H9 (cell line): ENCODE measurements at regions not wholly inside any gene's neighbourhood (a gene's known extent, or its start where the extent isn't known, plus 50 kb on each side); places are given as distances from the start of the nearest gene placed in this dataset.
"Not testable (repeated sequence)": the region's sequence is repeated elsewhere in the genome, so short reads cannot be mapped to it uniquely, and the experiment has no call there.

Experiments
- DNase-seq: peaks from one replicate; pipeline ENCODE4 v3.0.0-alpha.2; 2017
- H2AFZ ChIP-seq: one replicate; pipeline ENCODE4 v1.6.1; 2013; ENCODE audit warnings: mild to moderate bottlenecking, low read length, control low read depth, moderate library complexity
- H2AK5ac ChIP-seq: 2 replicates; pipeline ENCODE4 v1.6.1; 2013; ENCODE audit warnings: low read length, control low read depth, mixed read lengths; ENCODE audit not compliant: insufficient read length
- H2BK120ac ChIP-seq: one replicate; pipeline ENCODE4 v1.6.1; 2013; ENCODE audit warnings: low read depth, mild to moderate bottlenecking, low read length, control low read depth, inconsistent platforms; ENCODE audit not compliant: poor library complexity, severe bottlenecking
- H2BK12ac ChIP-seq: 2 replicates; pipeline ENCODE4 v1.6.1; 2013; ENCODE audit warnings: low read length, control low read depth, mixed read lengths, low read depth; ENCODE audit not compliant: insufficient read length
- H2BK15ac ChIP-seq: 2 replicates; pipeline ENCODE4 v1.6.1; 2013; ENCODE audit warnings: low read depth, low read length, control low read depth
- H2BK20ac ChIP-seq: one replicate; pipeline ENCODE4 v1.6.1; 2013; ENCODE audit warnings: low read depth, mild to moderate bottlenecking, low read length, control low read depth, inconsistent platforms; ENCODE audit not compliant: poor library complexity, severe bottlenecking
- H2BK5ac ChIP-seq: 2 replicates; pipeline ENCODE4 v1.6.1; 2013; ENCODE audit warnings: low read length, control low read depth, mixed read lengths; ENCODE audit not compliant: insufficient read length
- H3K14ac ChIP-seq: 2 replicates; pipeline ENCODE4 v1.6.1; 2013; ENCODE audit warnings: low read length, control low read depth; ENCODE audit not compliant: insufficient read depth
- H3K18ac ChIP-seq: 2 replicates; pipeline ENCODE4 v1.6.1; 2013; ENCODE audit warnings: low read depth, mild to moderate bottlenecking, mixed read lengths, low read length, control low read depth; ENCODE audit not compliant: insufficient read length
- H3K23ac ChIP-seq: 2 replicates; pipeline ENCODE4 v1.6.1; 2013; ENCODE audit warnings: low read length, control low read depth, mixed read lengths, low read depth; ENCODE audit not compliant: insufficient read length
- H3K23me2 ChIP-seq: 2 replicates; pipeline ENCODE4 v1.6.1; 2013; ENCODE audit warnings: low read depth, mild to moderate bottlenecking, mixed read lengths, low read length, control low read depth; ENCODE audit not compliant: insufficient read length, poor library complexity, severe bottlenecking
- H3K27ac ChIP-seq: 2 replicates; pipeline ENCODE4 v1.5.1; 2013; ENCODE audit warnings: low read length, control low read depth, mixed read lengths, low read depth; ENCODE audit not compliant: insufficient read length
- H3K27me3 ChIP-seq: 2 replicates; pipeline ENCODE4 v1.6.1; 2013; ENCODE audit warnings: low read length, control low read depth, inconsistent platforms; ENCODE audit not compliant: insufficient read depth
- H3K4ac ChIP-seq: 2 replicates; pipeline ENCODE4 v1.6.1; 2013; ENCODE audit warnings: low read depth, mild to moderate bottlenecking, control low read depth, inconsistent platforms, low read length, moderate library complexity
- H3K4me1 ChIP-seq: 2 replicates; pipeline ENCODE4 v1.6.1; 2013; ENCODE audit warnings: low read length, control low read depth, inconsistent platforms; ENCODE audit not compliant: insufficient read depth
- H3K4me2 ChIP-seq: 2 replicates; pipeline ENCODE4 v1.6.1; 2013; ENCODE audit warnings: low read length, control low read depth, mixed read lengths; ENCODE audit not compliant: insufficient read length, insufficient read depth
- H3K56ac ChIP-seq: 2 replicates; pipeline ENCODE4 v1.6.1; 2013; ENCODE audit warnings: low read depth, mild to moderate bottlenecking, mixed read lengths, low read length, control low read depth; ENCODE audit not compliant: insufficient read length
- H3K79me1 ChIP-seq: 2 replicates; pipeline ENCODE4 v1.6.1; 2013; ENCODE audit warnings: low read depth, mild to moderate bottlenecking, moderate library complexity, low read length, control low read depth, inconsistent platforms; ENCODE audit not compliant: insufficient read depth, poor library complexity, severe bottlenecking
- H3K79me2 ChIP-seq: 2 replicates; pipeline ENCODE4 v1.6.1; 2013; ENCODE audit warnings: low read length, control low read depth, inconsistent platforms; ENCODE audit not compliant: insufficient read depth
- H3K9ac ChIP-seq: 2 replicates; pipeline ENCODE4 v1.6.1; 2013; ENCODE audit warnings: low read length, control low read depth, mixed read lengths; ENCODE audit not compliant: insufficient read length; ENCODE audit errors: extremely low read depth
- H3K9me3 ChIP-seq: one replicate; pipeline ENCODE4 v1.6.1; 2013; ENCODE audit warnings: low read depth, low read length, inconsistent platforms; ENCODE audit not compliant: control insufficient read depth
- H3T11ph ChIP-seq: one replicate; pipeline ENCODE4 v1.6.1; 2013; ENCODE audit warnings: mild to moderate bottlenecking, low read length, control low read depth, inconsistent platforms
- H4K20me1 ChIP-seq: one replicate; pipeline ENCODE4 v1.6.1; 2013; ENCODE audit not compliant: control insufficient read depth, insufficient read length, insufficient read depth
- H4K5ac ChIP-seq: 2 replicates; pipeline ENCODE4 v1.6.1; 2013; ENCODE audit warnings: low read depth, mild to moderate bottlenecking, mixed read lengths, low read length, control low read depth; ENCODE audit not compliant: insufficient read length
- H4K8ac ChIP-seq: replicated peaks from 2 replicates; pipeline ENCODE4 v1.6.1; 2013; ENCODE audit warnings: low read length, control low read depth, mixed read lengths, low read depth; ENCODE audit not compliant: insufficient read length
- H4K91ac ChIP-seq: 2 replicates; pipeline ENCODE4 v1.6.1; 2013; ENCODE audit warnings: low read depth, mild to moderate bottlenecking, moderate library complexity, mixed read lengths, low read length, control low read depth; ENCODE audit not compliant: insufficient read length
- H3K27ac Mint-ChIP-seq, 3 experiments: 2 replicates in 2 of 3; 3 replicates in 1 of 3; pipeline ENCODE4 v1.8.0; 2020 to 2021; ENCODE audit warnings: mixed read lengths in 3 of 3, mild to moderate bottlenecking in 1 of 3, moderate library complexity in 1 of 3
- H3K27me3 Mint-ChIP-seq: 2 replicates; pipeline ENCODE4 v1.8.0; 2021; ENCODE audit warnings: low read depth, mild to moderate bottlenecking, moderate library complexity, mixed read lengths
- H3K36me3 Mint-ChIP-seq, 3 experiments: 2 replicates in 2 of 3; 3 replicates in 1 of 3; pipeline ENCODE4 v1.8.0; 2020 to 2021; ENCODE audit warnings: low read depth in 3 of 3, mixed read lengths in 3 of 3; ENCODE audit not compliant: insufficient read depth in 1 of 3
- H3K4me1 Mint-ChIP-seq, 2 experiments: 2 replicates each; pipeline ENCODE4 v1.8.0; 2020; ENCODE audit warnings: mixed read lengths in 2 of 2
- H3K4me3 Mint-ChIP-seq, 2 experiments: 2 replicates in 1 of 2; 3 replicates in 1 of 2; pipeline ENCODE4 v1.8.0; 2020 to 2021; ENCODE audit warnings: mild to moderate bottlenecking in 2 of 2, mixed read lengths in 2 of 2, moderate library complexity in 1 of 2
- H3K9me3 Mint-ChIP-seq, 2 experiments: 2 replicates in 1 of 2; 3 replicates in 1 of 2; pipeline ENCODE4 v1.8.0; 2020; ENCODE audit warnings: mild to moderate bottlenecking in 2 of 2, mixed read lengths in 2 of 2, moderate library complexity in 1 of 2
- CTCF ChIP-seq: fragments of 200-600 bp; sonication (generic); conservative IDR thresholded peaks from 3 replicates; pipeline ENCODE4 v1.8.0; 2021; ENCODE audit warnings: antibody characterized with exemption, mild to moderate bottlenecking
- WGBS: extraction: QIAGEN DNeasy Blood & Tissue Kit; methylation state at CpG from one replicate; pipeline ENCODE4 v1.1.7; 2013; ENCODE audit warnings: missing lambda C conversion rate, low lambda C conversion rate, mixed read lengths; ENCODE audit not compliant: insufficient read length; ENCODE audit errors: extremely low coverage; 5-methylcytosine and 5-hydroxymethylcytosine counted together

- Mint-ChIP-seq H3K9me3 (peaks cover 42 to 54% of the 10 kb centered on the region in 2 experiments), H3K36me3 (peaks cover 19 to 23% (median 21%) of the 10 kb centered on the region in 3 experiments), H3K27me3 (no peaks in the 10 kb centered on the region)
These were observed 824.9 kb downstream of the RAPGEF2 start for GRCh38 chr4:159927781-159928180.

GRCh38 chr4:159934602-159935001 is 831.7 kb downstream of the RAPGEF2 start:
- not testable (repeated sequence) for H4K5ac ChIP-seq, H3K23ac ChIP-seq, H3K27ac Mint-ChIP-seq, H3T11ph ChIP-seq, H2BK20ac ChIP-seq, H3K4me2 ChIP-seq, H3K79me2 ChIP-seq, H2BK5ac ChIP-seq, H3K4me1 Mint-ChIP-seq, H2AFZ ChIP-seq, H2AK5ac ChIP-seq, H3K14ac ChIP-seq, H3K27ac ChIP-seq, H3K9ac ChIP-seq, H4K20me1 ChIP-seq, H3K56ac ChIP-seq, H3K23me2 ChIP-seq, H3K9me3 ChIP-seq, H2BK12ac ChIP-seq, H2BK120ac ChIP-seq, H3K27me3 ChIP-seq, H3K4me3 Mint-ChIP-seq, H4K8ac ChIP-seq, H3K27me3 Mint-ChIP-seq, DNase-seq, H4K91ac ChIP-seq, H3K4ac ChIP-seq, H2BK15ac ChIP-seq, H3K18ac ChIP-seq, H3K4me1 ChIP-seq, H3K79me1 ChIP-seq
- no CpG with 5 or more reads among the region's 8 CpGs for WGBS
- peaks cover 17 to 36% (median 27%) of the 10 kb centered on the region in 3 experiments for H3K36me3 Mint-ChIP-seq
- peaks cover 43 to 50% of the 10 kb centered on the region in 2 experiments for H3K9me3 Mint-ChIP-seq

More at GRCh38 chr4:159927781-159928180, 824.9 kb downstream of the RAPGEF2 start:
- Mint-ChIP-seq H3K4me1 (no peaks in the 10 kb centered on the region), H3K27ac (no peak overlapping the region), H3K4me3 (no peak overlapping the region)
- Histone ChIP-seq H3K4me2 (no peak overlapping the region), H2BK12ac (no peak overlapping the region), H2AK5ac (no peak overlapping the region), H3K23me2 (no peaks in the 10 kb centered on the region), H3K4ac (no peak overlapping the region), H3K56ac (no peak overlapping the region), H3K23ac (no peak overlapping the region), H3K9me3 (peaks cover 12% of the 10 kb centered on the region), H3K9ac (no peak overlapping the region), H2BK120ac (no peak overlapping the region), H2BK15ac (no peak overlapping the region), H2AFZ (no peak overlapping the region), H4K5ac (no peak overlapping the region), H4K8ac (no peak overlapping the region), H2BK5ac (no peak overlapping the region), H3K79me1 (no peaks in the 10 kb centered on the region), H4K20me1 (no peaks in the 10 kb centered on the region), H4K91ac (no peak overlapping the region), H3K18ac (no peak overlapping the region), H3K4me1 (no peaks in the 10 kb centered on the region), H3T11ph (no peak overlapping the region), H3K27ac (no peak overlapping the region), H3K14ac (no peak overlapping the region), H3K27me3 (no peaks in the 10 kb centered on the region), H2BK20ac (no peak overlapping the region), H3K79me2 (no peaks in the 10 kb centered on the region)
- no peak for DNase-seq
- no peak for TF ChIP-seq CTCF
- WGBS = no CpG with 5 or more reads among the region's 6 CpGs
